ENCODE measurements at regions not wholly inside any gene's neighbourhood (a gene's known extent, or its start where the extent isn't known, plus 50 kb on each side); places are given as distances from the start of the nearest gene placed in this dataset.

GRCh38 chr2:146602856-146603255, 1242.0 kb upstream of the ACVR2A start:
- intact Hi-C loops (cut with DNase I) = no loop called here
- no peaks in the 10 kb centered on the region for H3K27me3 ChIP-seq
- H3K9me3 ChIP-seq = no peaks in the 10 kb centered on the region
- H3K36me3 ChIP-seq = no peaks in the 10 kb centered on the region
- H3K4me1 ChIP-seq = no peaks in the 10 kb centered on the region
- TF ChIP-seq CTCF (IDR thresholded peaks at IDR 0.05) = no peak
- DNase-seq (no peak), ATAC-seq (no peak)
- no peak overlapping the region for H3K4me3 ChIP-seq
- H3K27ac ChIP-seq = no peak overlapping the region

GRCh38 chr2:146602383-146602782, 1242.4 kb upstream of the ACVR2A start:
- intact Hi-C loops (cut with DNase I) = no loop called here
- DNase-seq = no peak
- Histone ChIP-seq H3K36me3 (no peaks in the 10 kb centered on the region), H3K9me3 (no peaks in the 10 kb centered on the region), H3K4me3 (no peak overlapping the region), H3K27me3 (no peaks in the 10 kb centered on the region), H3K4me1 (no peaks in the 10 kb centered on the region), H3K27ac (no peak overlapping the region)
- ATAC-seq = no peak
- no peak for TF ChIP-seq CTCF (IDR thresholded peaks at IDR 0.05)

- intact Hi-C loops (cut with DNase I) = no loop called here
- Histone ChIP-seq H3K4me3 (no peak overlapping the region), H3K36me3 (no peaks in the 10 kb centered on the region), H3K27ac (no peak overlapping the region), H3K27me3 (no peaks in the 10 kb centered on the region), H3K9me3 (peaks cover 0 to 2% of the 10 kb centered on the region in 2 donors), H3K4me1 (no peaks in the 10 kb centered on the region)
- TF ChIP-seq CTCF (IDR thresholded peaks at IDR 0.05) = no peak
- ATAC-seq (no peak), DNase-seq (no peak)
Measured at GRCh38 chr2:146598791-146599190, 1246.0 kb upstream of the ACVR2A start.

GRCh38 chr2:146597291-146597690, 1247.5 kb upstream of the ACVR2A start:
- H3K36me3 ChIP-seq = no peaks in the 10 kb centered on the region
- no peak for TF ChIP-seq CTCF (IDR thresholded peaks at IDR 0.05)
- intact Hi-C loops (cut with DNase I) = no loop called here
- H3K4me1 ChIP-seq = no peaks in the 10 kb centered on the region
- ATAC-seq (no peak), DNase-seq (no peak)
- peaks cover 0 to 3% of the 10 kb centered on the region in 2 donors for H3K9me3 ChIP-seq
- H3K4me3 ChIP-seq = no peak overlapping the region
- no peaks in the 10 kb centered on the region for H3K27me3 ChIP-seq
- H3K27ac ChIP-seq = no peak overlapping the region

GRCh38 chr2:146591908-146592307, 1252.9 kb upstream of the ACVR2A start:
- TF ChIP-seq CTCF (IDR thresholded peaks at IDR 0.05) = no peak
- H3K9me3 ChIP-seq = peaks cover 0 to 13% of the 10 kb centered on the region in 2 donors
- H3K4me3 ChIP-seq = no peak overlapping the region
- no peaks in the 10 kb centered on the region for H3K36me3 ChIP-seq
- no peak for ATAC-seq
- no peak overlapping the region for H3K27ac ChIP-seq
- intact Hi-C loops (cut with DNase I) = no loop called here
- H3K27me3 ChIP-seq = no peaks in the 10 kb centered on the region
- no peak for DNase-seq
- H3K4me1 ChIP-seq = no peaks in the 10 kb centered on the region

All from left lung (tissue), 4 donors.